CD4-positive, alpha-beta T cell treated with Interferon alpha-2 for 1 hour (primary cell): ENCODE measurements at regions not wholly inside any gene's neighbourhood (a gene's known extent, or its start where the extent isn't known, plus 50 kb on each side); places are given as distances from the start of the nearest gene placed in this dataset.
"Not testable (repeated sequence)": the region's sequence is repeated elsewhere in the genome, so short reads cannot be mapped to it uniquely, and the experiment has no call there.

Experiments
- DNase-seq, 2 donors: peaks; one replicate each; pipeline ENCODE4 v3.0.0-alpha.2; 2020 to 2022

DNA sequence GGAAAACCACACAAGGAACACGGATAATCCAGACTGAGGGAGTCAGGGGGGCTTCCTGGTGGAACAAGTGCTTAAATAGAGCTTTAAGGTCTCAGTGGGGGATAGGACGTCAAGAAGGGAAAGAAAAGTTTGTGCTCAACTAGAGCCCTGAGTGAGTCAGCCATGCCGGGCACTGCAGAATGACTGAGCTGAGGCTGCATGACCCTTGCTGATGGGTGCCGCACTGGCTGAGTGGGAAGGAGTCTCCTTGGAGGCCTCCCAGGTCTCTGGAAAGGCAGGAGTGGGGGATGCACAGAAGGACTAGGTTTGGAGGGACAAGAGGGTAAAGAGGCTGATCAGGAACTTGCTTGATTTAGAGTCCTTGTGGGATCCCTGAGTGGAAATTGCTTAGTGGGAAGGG is 150.3 kb downstream of the RPLP1 start:
- DNase-seq, result no peak

DNA sequence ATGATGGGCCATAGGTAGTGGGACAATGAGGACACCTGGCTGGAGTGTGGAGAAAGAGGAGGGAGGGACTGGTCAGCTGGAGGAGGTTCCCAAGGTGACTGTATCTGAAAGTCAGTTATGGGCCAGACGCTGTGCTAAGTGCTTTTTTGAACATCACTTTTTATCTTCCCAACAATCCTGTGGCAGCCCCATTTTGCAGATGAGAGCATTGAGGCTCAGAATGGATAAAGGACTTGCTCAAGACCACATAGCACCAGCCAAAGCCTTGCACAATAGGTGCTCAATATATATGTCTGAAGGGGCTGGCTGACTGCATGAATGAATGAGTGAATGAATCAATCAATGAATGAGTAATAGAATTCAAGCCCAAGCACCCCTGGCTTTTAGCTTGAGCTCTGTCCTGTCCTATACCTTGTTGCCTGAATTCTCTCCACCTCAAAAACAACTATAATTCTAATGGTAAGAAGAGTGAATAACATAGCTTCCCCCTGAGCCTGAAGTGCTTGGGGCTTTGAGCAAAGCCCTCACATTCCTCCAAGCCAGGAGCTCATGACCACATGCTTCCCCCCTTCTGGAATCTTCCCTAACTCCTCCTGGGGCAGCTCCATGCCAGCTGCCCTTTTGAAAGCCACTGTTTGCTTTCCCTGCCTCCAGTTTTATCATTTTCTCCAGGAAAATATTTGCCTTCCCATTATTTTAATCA is 150.9 kb downstream of the RPLP1 start:
- DNase-seq, result no peak

DNA sequence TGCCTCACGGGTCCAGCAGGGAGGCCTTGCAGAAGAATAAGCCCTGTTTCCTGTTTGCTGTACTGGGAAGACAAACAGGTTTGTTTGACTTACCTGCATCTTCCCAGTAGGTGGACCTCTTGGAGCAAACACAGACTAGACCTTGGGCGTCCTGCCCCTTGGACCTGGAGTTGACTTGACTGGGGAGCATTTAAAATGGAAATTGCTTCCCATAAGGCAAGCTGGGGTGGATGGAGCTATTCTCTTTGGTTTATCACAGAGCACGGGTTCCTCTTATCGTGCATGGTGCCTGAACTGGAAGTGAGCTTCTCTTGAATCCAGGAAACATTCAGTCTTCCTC is 151.4 kb downstream of the RPLP1 start:
- no peak for DNase-seq

DNA sequence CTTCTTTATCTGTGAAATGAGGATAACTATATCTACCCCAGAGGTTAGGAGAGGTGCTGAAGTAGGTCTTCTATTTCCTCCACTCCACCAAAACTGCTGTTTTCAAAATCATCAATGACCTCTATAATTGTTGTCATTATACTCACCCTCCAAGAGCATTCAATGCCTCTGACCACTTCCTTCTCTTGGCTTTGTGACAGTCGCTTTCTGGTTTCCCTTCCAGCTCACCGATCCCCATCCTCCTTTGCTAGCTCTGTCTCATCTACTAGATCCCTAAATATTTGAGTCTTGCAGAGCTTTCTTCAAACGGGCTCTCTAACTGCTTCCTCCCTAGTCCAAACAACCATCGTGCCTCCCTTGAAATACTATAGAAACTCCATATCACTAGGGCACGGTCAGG is 153.5 kb downstream of the RPLP1 start:
- no peak for DNase-seq

DNA sequence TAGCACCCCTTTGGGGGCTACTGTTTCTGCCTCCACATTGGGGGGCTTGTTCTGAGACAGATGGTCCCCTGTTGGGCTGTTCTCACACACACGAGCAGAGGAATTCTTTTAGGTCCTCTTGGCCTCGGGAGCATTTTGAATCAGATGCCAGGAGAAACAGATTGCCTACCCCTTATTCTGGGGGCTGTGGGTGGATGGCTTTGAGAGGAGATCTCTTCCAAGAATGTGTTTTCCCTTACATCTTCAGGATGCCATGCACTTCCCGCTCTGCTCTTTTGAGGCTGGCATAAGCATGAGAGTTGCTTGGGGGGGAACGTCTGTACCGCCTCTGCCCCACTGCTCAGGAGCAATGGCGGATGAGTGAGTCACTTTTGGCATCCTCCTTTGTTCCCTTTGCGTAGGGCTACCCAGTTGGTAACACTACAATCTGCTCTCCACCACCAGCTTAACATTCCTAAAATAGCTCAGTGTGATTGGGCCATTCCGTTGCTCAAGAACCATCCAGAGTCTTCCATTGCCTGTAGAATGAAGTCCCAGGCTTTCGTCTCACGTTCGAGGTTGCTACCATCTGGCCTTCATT is 154.4 kb downstream of the RPLP1 start:
- no peak for DNase-seq

DNA sequence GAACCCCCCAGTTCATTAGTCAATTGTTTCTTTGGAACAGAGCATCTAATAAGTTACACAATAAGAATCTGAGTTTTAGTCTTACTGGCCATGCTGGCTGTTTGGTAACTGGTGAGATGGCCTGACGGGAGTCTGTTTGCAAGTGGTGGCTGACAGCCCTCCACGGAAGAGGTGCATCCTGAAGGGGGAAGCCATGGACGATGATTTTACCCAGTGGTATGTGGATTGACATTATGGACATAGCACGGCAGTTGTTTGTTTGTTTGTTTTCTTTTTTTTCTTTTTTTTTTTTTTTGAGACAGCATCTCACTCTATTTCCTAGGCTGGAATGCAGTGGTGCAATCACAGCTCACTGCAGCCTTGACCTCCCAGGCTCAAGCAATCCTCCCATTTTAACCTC is 156.0 kb downstream of the RPLP1 start:
- DNase-seq, result no peak

DNA sequence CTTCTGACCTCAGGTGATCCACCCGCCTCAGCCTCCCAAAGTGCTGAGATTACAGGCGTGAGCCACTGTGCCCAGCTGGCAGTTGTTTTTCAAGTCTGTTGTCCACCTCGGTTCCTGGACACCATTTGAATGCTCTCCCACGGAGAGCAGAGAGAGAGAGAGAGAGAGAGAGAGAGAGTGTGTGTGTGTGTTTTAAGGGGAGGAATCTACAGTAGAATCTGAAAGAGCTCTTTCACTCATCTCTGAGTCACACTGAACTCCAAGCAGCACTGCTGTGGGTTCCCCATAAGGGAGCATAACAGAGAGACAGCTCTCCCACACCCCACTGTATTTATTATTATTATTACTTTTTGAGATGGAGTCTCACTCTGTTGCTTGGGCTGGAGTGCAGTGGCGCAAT is 156.6 kb downstream of the RPLP1 start:
- DNase-seq, result no peak

DNA sequence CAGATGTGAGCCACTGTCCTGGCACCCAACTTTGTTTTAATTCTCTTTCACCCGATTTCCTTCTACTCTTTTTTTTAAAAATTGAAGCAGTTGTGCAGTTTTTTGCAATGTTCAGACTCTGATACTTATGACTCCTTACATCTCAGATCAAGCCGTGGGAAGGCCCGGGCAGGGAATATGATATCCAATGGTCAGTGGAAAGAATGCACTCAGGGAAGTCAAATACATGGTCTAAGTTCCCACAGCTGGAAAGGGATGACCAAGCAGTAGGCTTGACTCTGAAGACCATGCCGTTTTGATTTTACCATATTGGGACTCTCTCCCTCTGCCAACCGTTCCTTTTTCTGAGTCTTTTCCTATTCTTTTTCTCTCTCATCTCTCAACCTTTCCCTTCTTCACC is 157.2 kb downstream of the RPLP1 start:
- DNase-seq, result no peak

DNA sequence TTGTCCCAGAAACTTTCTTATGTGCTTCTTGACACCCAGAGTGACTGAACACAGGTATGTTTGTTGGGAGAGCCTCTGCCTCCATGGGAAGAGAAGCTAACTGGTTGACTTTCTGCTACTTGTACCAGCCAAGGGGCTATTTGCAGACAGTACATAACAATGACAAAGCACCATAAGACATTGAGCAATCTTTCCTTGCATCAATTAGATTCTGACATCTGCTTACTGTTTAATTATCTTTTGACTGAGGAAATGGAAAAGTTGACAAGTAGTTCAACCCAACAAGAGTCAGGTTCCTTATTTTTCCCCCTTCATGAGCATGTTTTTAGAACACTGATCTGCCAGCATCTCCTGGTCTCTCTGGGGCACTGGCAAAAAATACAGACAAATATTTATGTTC is 157.7 kb downstream of the RPLP1 start:
- no peak for DNase-seq

DNA sequence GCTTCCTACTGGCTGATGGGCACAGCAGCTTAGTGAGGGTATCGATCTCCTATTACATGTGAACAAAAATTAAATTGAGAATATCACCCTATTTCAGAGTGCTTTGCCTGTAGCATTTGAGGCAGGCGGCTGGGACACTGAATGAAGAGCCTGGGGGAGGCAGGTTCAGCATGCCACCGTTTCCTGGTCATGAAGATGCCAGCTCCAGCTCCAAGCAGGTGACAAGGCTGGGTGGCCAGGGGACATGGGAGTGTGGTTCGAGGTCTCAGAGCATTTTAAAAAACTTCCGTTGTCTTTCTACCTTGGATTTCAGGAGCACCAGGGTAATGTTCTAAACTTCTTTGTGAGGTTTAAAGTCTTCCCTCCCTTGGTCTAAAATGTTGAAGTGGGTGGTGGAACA is 158.2 kb downstream of the RPLP1 start:
- DNase-seq, result no peak

DNA sequence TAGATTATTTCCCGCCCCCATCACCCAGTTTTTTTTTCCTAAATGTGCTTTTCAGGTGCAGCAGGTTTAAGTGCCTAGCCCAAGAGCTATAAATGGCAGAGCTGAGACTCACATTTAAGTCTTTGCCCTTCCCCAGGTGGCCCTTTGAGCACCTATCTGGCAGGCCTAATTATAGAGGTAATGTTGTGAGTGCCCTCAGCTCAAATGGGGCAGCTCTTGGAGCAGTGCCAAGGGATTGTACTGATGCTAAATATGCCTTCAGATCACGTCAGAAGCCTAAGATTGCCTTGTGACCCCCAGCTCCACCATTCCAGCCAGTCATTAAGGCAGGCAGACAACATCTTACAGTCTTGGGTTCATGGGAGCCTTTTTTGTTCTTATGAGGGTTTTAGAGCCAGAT is 159.5 kb downstream of the RPLP1 start:
- DNase-seq, result no peak

DNA sequence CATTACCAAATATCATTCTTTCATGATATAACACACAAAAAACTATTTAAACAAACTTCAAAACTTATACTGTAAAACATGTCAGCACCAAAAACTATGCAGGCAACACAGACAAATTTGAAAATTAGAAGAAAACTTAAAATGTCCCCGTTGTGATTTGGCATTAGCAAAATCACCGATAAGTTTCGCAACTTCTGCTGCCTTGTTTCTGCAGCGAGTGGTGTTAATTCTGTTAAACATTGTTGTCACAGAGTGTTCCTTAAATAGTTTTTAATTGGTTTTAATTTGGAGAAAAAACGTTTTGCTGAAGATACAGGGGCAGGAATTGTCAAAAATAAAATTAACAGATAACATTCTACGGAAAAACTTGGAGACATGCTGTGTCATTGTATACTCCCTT is 160.6 kb downstream of the RPLP1 start:
- DNase-seq, result no peak

DNA sequence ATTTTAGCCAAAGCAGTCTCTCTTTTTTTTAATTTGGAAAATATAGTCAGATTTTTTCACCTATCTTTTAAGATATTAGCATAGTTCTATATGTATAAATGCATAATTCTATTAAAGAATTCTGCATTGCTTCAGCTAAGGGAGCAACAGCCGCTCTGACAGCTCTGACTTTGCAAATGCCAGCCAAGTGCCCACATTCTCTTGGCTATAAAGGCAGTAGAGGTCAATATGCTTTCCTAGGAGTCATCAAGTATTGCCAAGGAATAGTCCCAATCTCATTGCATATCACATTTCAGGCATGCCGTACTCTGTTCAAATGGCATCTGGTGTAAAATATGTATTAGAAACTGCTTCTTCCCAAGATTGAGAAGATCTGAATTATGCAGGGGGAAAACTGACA is 161.4 kb downstream of the RPLP1 start:
- DNase-seq, result no peak

DNA sequence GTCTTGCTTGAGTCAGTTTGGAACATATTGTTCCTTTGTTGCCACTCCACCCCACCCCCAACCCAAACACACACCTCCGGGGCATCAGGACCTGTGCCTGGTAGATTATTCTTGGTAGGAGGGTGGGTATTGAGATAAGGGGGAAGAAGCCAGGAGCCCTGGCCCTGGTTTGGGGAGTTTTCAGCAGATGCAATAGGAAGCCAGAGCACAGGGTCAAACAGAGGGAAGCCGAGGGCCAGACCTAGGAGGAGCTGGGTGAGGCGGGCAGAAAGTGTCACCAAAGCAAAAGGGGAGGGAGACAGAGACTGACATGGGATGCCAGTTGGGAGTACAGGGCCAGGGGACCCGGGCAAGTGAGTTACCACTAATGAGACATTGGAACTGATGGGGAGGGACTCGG is 163.1 kb downstream of the RPLP1 start:
- DNase-seq, result no peak

DNA sequence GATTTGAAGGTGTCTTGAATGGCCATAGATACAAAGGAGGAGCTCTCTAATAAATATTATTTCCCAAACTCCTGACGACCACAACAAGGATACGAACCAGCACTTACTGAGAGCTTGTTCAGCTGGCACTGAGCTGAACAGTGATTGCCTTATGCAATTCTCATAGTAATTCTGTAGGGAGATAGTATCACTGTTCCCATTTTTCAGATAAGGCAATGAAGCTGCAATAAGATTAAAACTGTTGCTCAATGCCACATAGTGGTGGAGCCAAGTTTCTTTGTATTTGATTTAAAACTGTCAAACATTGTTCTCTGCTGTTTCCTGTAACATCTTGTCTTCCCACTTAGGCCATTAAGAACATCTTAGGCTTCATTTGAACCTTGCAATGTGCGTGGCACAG is 163.9 kb downstream of the RPLP1 start:
- no peak for DNase-seq

DNA sequence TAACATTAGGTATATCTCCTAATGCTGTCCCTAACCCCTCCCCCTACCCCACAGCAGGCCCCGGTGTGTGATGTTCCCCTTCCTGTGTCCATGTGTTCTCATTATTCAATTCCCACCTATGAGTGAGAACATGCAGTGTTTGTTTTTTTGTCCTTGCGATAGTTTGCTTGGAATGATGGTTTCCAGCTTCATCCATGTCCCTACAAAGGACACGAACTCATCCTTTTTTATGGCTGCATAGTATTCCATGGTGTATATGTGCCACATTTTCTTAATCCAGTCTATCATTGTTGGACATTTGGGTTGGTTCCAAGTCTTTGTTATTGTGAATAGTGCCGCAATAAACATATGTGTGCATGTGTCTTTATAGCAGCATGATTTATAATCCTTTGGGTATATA is 164.5 kb downstream of the RPLP1 start:
- not testable (repeated sequence) for DNase-seq

DNA sequence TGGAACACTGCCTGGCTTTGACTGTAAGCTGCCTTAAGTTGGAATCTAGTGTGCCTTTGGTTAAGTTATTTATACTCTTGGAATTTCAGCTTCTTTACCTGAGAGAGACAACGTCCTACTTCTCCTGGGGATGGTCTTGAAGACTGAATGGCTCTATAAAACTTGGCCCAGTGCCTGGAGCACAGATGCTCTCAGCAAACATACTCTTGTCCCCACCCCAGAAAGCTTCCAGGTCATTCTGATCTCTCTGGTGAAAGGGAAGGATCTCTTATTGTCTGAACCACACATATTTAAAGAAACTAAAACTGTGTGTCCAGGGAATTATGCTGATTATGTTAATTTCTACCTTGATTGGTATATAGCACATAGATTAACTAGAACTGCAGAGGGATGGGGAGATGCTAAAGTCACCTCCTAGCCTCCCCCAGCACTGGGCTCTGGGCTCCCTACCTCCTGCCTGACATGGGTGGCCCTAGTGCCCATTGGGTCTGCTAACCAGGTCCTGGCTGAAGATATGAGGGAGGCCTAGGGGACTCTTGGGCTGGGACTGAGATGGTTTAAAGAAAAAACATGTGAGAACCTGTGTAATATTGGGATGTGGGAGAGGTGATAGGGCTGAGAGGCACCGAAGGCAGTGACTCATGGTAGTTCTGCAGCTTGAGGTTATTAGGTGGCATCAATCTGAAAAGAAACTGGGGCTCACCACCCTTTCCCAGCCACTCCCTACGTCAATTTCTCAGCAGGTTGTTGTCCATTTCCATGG is 171.0 kb downstream of the RPLP1 start:
- DNase-seq, result no peak

DNA sequence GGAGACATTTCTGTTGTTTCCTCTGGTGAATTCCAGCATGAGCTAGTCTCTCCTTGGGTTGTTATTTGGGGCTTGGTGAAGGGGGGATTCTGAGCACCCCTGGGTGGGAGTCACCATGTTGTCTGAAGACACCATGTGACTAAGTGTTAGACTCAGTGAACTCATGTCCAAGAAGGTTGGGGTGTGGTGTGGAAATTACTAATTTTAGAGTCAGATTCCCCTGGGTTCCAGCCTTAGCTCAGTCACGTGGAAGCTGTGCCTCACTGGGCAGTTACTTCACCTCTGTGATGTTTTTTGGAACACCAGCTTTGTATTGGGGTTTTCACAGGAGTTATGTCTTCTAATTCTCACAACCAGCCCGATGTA is 171.5 kb downstream of the RPLP1 start:
- no peak for DNase-seq

DNA sequence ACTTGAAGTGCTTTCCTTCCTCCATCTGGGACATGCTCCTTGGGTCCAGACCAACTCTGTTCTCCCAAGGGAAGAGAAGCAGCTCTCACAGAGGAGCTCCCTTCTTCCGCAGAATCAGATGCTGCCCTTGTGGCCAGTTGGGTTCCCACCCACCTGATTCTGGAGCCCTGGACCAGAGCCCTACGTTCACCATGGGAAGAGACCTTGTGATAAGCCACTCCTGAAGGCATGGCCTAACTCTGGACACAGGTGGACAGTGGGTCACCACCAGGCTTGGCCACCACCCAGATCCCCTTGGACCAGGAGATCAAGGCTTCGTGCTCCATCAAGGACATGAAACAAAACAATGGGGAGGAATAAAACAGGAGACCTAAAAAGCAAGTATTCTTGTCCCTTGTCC is 172.2 kb downstream of the RPLP1 start:
- DNase-seq, result no peak

DNA sequence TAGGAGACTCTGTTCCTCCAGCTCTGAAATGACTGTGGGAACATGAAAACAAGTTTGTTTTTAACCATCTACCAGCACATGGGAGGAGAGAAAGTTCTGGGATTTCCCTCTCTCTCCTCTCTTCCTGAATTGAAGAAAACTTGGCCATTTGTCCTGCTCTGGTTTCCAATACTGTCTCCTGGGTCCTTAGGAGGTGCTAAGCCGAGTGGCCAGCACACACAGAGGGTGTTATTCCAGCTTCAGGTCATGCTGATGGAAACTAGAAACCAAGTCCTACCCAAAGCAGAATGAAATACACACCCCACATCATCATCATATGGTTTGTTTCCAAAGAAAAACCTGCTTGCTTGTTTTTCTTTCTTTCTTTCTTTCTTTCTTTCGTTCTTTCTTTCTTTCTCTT is 172.7 kb downstream of the RPLP1 start:
- DNase-seq, result no peak

DNA sequence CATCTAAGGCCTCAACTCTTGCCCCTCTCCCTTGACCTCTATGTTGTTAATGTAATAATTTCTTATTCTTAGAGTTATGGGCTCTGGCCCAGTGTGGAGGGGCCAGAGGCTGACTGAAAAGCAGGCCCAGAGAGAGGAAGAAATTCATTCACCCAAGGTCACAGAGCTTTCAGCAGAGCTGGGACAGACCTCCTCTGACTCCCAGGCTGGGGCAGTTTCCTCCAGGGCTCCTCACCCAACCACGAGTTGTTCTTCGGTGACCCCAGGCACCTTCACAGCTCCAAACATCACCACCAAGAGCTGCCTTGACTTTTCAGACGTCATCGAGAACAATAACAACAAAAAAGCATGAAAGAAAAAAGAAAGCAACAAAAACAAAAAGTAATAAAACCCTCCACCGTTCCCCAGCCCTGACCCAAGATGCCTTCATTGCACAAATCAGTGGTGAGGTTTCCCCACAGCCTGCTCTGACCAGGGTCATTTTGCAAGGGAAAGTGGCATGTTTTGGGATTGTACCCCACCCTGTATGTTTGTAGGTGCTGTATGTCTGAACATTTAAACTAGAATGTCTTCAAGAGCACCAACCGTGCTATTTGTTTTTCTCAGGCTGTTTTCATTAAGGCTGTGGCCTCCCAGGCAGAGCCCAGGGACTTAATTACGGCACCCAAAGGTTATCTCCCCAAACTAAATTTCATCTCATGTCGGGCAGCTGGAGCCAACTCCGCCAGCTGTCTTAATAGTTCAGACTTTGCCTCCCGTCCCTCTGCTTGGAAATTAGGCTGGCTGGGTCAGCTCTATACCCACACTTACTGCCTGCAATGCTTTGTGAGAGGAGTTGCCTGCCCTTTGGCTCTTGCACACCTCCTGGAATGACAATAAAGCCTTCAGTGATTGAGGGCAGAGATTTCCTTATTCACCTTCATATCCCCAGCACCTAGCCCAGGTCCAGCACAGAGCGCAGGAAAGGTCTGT is 173.8 kb downstream of the RPLP1 start:
- DNase-seq, result no peak

DNA sequence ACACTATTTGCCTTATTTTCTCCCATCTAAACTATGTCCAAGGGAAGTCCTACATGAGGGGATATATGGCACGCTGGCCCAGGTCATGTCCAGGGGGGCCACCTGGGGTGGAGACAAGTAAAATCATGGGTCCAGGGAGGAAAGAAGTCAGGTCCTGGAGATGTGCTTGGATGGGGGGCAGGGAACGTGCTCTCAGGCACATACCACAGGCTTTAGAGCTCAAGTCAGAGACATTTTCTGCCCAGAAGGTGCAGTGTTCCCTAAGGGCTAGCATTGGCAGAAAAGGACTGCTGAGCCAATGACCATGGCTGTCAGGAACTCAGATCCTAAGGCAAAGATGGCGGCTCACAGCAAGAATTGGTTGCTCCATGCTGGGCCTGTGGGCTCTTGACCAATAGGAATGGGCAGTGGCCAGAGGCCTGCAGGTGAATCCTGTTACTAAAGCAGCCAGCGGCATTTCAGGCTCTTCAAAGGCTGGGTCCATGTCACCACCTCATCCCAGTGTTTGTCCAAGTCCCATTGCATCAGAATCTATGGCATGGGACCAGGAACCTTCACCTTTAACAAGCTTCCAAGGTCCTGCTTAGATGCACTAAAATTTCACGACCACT is 175.0 kb downstream of the RPLP1 start:
- DNase-seq, result no peak
